ENCODE measurements at regions not wholly inside any gene's neighbourhood (a gene's known extent, or its start where the extent isn't known, plus 50 kb on each side); places are given as distances from the start of the nearest gene placed in this dataset.

DNA sequence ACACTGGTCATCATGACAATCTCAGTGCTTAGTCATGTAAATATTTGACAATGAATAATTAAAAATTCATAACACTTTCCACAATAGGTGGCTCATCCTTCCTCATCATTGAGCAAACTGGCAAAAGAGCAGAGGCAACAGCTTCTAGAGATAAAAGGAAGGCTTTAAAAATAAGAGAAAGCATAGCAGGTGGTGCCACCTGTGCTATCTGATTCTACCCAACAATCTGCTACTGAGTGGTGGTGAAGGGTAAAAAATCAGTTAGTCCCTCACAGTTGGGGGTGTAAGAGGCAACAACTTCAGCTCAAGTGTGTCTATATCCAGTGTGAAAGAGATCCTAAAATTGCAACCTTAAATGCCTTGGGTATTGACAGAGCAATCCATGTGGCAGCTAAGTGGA lies 280.1 kb upstream of the PPARGC1A start:
- TF ChIP-seq, protein P1, sequence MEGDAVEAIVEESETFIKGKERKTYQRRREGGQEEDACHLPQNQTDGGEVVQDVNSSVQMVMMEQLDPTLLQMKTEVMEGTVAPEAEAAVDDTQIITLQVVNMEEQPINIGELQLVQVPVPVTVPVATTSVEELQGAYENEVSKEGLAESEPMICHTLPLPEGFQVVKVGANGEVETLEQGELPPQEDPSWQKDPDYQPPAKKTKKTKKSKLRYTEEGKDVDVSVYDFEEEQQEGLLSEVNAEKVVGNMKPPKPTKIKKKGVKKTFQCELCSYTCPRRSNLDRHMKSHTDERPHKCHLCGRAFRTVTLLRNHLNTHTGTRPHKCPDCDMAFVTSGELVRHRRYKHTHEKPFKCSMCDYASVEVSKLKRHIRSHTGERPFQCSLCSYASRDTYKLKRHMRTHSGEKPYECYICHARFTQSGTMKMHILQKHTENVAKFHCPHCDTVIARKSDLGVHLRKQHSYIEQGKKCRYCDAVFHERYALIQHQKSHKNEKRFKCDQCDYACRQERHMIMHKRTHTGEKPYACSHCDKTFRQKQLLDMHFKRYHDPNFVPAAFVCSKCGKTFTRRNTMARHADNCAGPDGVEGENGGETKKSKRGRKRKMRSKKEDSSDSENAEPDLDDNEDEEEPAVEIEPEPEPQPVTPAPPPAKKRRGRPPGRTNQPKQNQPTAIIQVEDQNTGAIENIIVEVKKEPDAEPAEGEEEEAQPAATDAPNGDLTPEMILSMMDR (conservative IDR thresholded peaks at IDR 0.05; ENCODE audit: low read depth, low read length) = no peak
- TF ChIP-seq EZH2 (IDR thresholded peaks at IDR 0.05; ENCODE audit: low read length, unreplicated experiment) = no peak
- TF ChIP-seq EZH2phosphoT487 (IDR thresholded peaks at IDR 0.05; ENCODE audit: borderline replicate concordance, low read length) = no peak
